Thoracic aorta (tissue), 2 donors: ENCODE measurements at regions not wholly inside any gene's neighbourhood (a gene's known extent, or its start where the extent isn't known, plus 50 kb on each side); places are given as distances from the start of the nearest gene placed in this dataset.

Source experiments
- ATAC-seq: fragments of 150-250 bp; one replicate; pipeline ENCODE4 v1.8.0; 2017; ENCODE audit warnings: low read depth; ENCODE audit not compliant: insufficient number of reproducible peaks, low FRiP score
- DNase-seq: peaks from one replicate; pipeline ENCODE4 v3.0.0-alpha.2; 2020; ENCODE audit warnings: low spot score
- H3K27ac ChIP-seq, 2 donors: fragments of 200-600 bp; sonication (generic); 1 replicate in 1 of 2; 2 replicates in 1 of 2; pipeline ENCODE4 v1.5.1; 2016; ENCODE audit warnings: mild to moderate bottlenecking in 2 of 2, moderate library complexity in 2 of 2
- H3K27me3 ChIP-seq: fragments of 200-600 bp; sonication (generic); replicated peaks from 2 replicates; pipeline ENCODE4 v1.6.0; 2016; ENCODE audit warnings: mild to moderate bottlenecking; ENCODE audit not compliant: insufficient read depth
- H3K36me3 ChIP-seq: fragments of 200-600 bp; sonication (generic); one replicate; pipeline ENCODE4 v1.5.1; 2016
- H3K4me1 ChIP-seq, 2 donors: fragments of 200-600 bp; sonication (generic); 1 replicate in 1 of 2; 2 replicates in 1 of 2; pipeline versions ENCODE4 v1.5.1 to v1.6.0; 2016; ENCODE audit warnings: low read depth in 2 of 2, mild to moderate bottlenecking in 1 of 2; ENCODE audit not compliant: control insufficient read depth in 1 of 2
- H3K4me3 ChIP-seq: fragments of 200-600 bp; sonication (generic); 2 replicates; pipeline ENCODE4 v1.5.1; 2016; ENCODE audit warnings: mild to moderate bottlenecking
- H3K9me3 ChIP-seq: fragments of 200-600 bp; sonication (generic); 2 replicates; pipeline ENCODE4 v1.5.1; 2016
- CTCF ChIP-seq: fragments of 200-600 bp; sonication (generic); IDR thresholded peaks from one replicate; pipeline ENCODE4 v1.5.1; 2019; ENCODE audit warnings: antibody characterized with exemption

- TF ChIP-seq CTCF: no peak
- no peak overlapping the region for H3K27ac ChIP-seq
- ATAC-seq (no peak), DNase-seq (no peak)
- no peaks in the 10 kb centered on the region for H3K27me3 ChIP-seq
- H3K36me3 ChIP-seq: no peaks in the 10 kb centered on the region
- H3K9me3 ChIP-seq: no peaks in the 10 kb centered on the region
- no peak overlapping the region for H3K4me3 ChIP-seq
- no peaks in the 10 kb centered on the region for H3K4me1 ChIP-seq
Measured at GRCh38 chr1:24984300-24984699, 54.2 kb upstream of the RUNX3 start.

- DNase-seq (no peak), ATAC-seq (no peak)
- Histone ChIP-seq H3K4me3 (no peak overlapping the region), H3K36me3 (no peaks in the 10 kb centered on the region), H3K9me3 (no peaks in the 10 kb centered on the region), H3K4me1 (no peaks in the 10 kb centered on the region), H3K27me3 (no peaks in the 10 kb centered on the region), H3K27ac (no peak overlapping the region)
- TF ChIP-seq CTCF: no peak
Measured at GRCh38 chr1:24983006-24983680, 53.1 kb upstream of the RUNX3 start.

GRCh38 chr1:24981631-24982005 is 51.5 kb upstream of the RUNX3 start:
- Histone ChIP-seq H3K9me3 (peaks cover 2% of the 10 kb centered on the region), H3K27ac (no peak overlapping the region), H3K36me3 (no peaks in the 10 kb centered on the region), H3K4me3 (no peak overlapping the region), H3K4me1 (no peaks in the 10 kb centered on the region), H3K27me3 (no peaks in the 10 kb centered on the region)
- ATAC-seq (no peak), DNase-seq (no peak)
- no peak for TF ChIP-seq CTCF

- DNase-seq (no peak), ATAC-seq (no peak)
- Histone ChIP-seq H3K9me3 (peaks cover 6% of the 10 kb centered on the region), H3K4me1 (no peaks in the 10 kb centered on the region), H3K27ac (no peak overlapping the region), H3K4me3 (no peak overlapping the region), H3K27me3 (no peaks in the 10 kb centered on the region), H3K36me3 (no peaks in the 10 kb centered on the region)
- TF ChIP-seq CTCF: no peak
Measured at GRCh38 chr1:24980836-24981630, 51.0 kb upstream of the RUNX3 start.
